22Rv1 (cell line): ENCODE measurements at regions not wholly inside any gene's neighbourhood (a gene's known extent, or its start where the extent isn't known, plus 50 kb on each side); places are given as distances from the start of the nearest gene placed in this dataset.

ENCODE experiments used
- CTCF ChIP-seq: fragments of 450-650 bp; IDR thresholded peaks from 2 replicates; pipeline ENCODE4 v1.5.1; 2017; ENCODE audit warnings: mild to moderate bottlenecking
- ZFX ChIP-seq: fragments of 450-650 bp; IDR thresholded peaks from 2 replicates; pipeline ENCODE4 v1.6.1; 2017; ENCODE audit warnings: antibody characterized with exemption, borderline replicate concordance

- TF ChIP-seq CTCF (no peak), ZFX (no peak)
Measured at GRCh38 chr3:111471831-111472230, 70.2 kb upstream of the CD96 start.
